Psoas muscle (tissue), 7 donors: ENCODE measurements at regions not wholly inside any gene's neighbourhood (a gene's known extent, or its start where the extent isn't known, plus 50 kb on each side); places are given as distances from the start of the nearest gene placed in this dataset.
"Not testable (repeated sequence)": the region's sequence is repeated elsewhere in the genome, so short reads cannot be mapped to it uniquely, and the experiment has no call there.

Source experiments
- ATAC-seq, 4 donors: fragments of 200-7000 bp; cut with Tn5 transposase; one replicate each; pipeline ENCODE4 v1.9.1; 2020; ENCODE audit warnings: moderate library complexity in 3 of 4, mild to moderate bottlenecking in 2 of 4
- DNase-seq, 2 donors: peaks; one replicate each; pipeline ENCODE4 v3.0.0-alpha.2; 2020
- H3K27ac ChIP-seq: fragments of 200-600 bp; one replicate; pipeline ENCODE4 v1.8.0; 2022
- H3K27me3 ChIP-seq, 3 donors: fragments of 200-600 bp in 1 of 3; one replicate each; pipeline versions ENCODE4 v1.6.1 to v1.8.0; 2013 to 2022; ENCODE audit warnings: low read length in 2 of 3, mild to moderate bottlenecking in 2 of 3, moderate library complexity in 1 of 3; ENCODE audit not compliant: insufficient read depth in 3 of 3
- H3K36me3 ChIP-seq, 2 donors: fragments of 200-600 bp in 1 of 2; one replicate each; pipeline versions ENCODE4 v1.6.1 to v1.8.0; 2013 to 2022; ENCODE audit warnings: low read depth in 1 of 2, mild to moderate bottlenecking in 1 of 2, moderate library complexity in 1 of 2; ENCODE audit not compliant: insufficient read depth in 1 of 2
- H3K4me1 ChIP-seq: fragments of 200-600 bp; one replicate; pipeline ENCODE4 v1.8.0; 2022
- H3K4me3 ChIP-seq: fragments of 200-600 bp; one replicate; pipeline ENCODE4 v1.8.0; 2022; ENCODE audit warnings: mild to moderate bottlenecking
- H3K9me3 ChIP-seq: fragments of 200-600 bp; one replicate; pipeline ENCODE4 v1.8.0; 2022
- WGBS, 3 donors: extraction: QIAGEN DNeasy Blood & Tissue Kit; methylation state at CpG; one replicate each; pipeline versions ENCODE4 v1.1.6 to v1.1.7; 2013; 5-methylcytosine and 5-hydroxymethylcytosine counted together
- intact Hi-C, 2 donors: fragments of 100-400 bp; cut with DNase I; formaldehyde crosslinking; loops; one replicate each; pipeline versions ENCODE4 v1.11.0 to v1.14.2; 2022
- TF ChIP-seq, protein P1 (sequence below): fragments of 200-600 bp; IDR thresholded peaks from one replicate; pipeline ENCODE4 v1.8.0; 2022; ENCODE audit warnings: antibody characterized with exemption
- donor health status: healthy with polysubstance abuse.
- donor health status: DM: no; HTN: no; CAD: no; lungs with moderate emphysema.
- donor health status: Bipolar disorder and iron deficiency.
- donor health status: healthy.
- donor health status: DM: yes; HTN: yes; CAD: no.
- donor health status: DM: no; HTN: no; CAD: no.
- donor health status: DM: yes; HTN: yes; CAD: no.

DNA sequence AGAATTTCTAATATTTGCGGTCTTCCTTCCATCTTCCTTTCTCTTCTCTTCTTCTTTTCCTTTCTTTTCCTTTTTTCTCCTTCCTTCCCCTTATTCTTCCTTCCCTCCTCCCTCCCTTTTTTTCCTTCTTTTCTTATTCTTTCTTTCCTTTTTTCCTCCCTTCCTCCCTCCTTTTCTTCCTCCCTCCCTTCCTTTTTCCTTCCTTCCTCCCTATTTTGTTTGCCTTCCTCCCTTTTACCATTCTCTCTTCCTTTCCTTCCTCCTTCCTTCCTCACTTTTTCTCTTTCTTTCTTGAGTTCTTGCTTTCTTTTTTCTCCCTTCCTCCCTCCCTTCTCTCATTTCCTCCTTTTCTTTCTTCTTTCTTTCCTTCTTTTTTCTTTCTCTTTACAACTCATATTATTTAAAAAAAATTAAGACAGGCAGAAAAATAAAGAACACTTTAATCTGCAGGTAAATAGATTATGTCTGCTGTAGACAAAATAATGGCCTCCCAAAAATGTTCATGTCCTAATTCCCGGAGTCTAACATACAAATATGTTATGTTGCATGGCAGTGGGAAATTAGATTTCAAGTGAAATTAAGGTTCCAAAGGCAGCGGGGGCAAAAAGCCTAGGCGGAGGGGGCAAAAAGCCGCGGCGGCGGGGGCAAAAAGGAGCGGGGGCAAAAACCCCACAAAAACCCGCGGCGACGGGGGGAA is 152.4 kb downstream of the ANKRD30BL start:
- 12 to 13% (median 13%) methylated on average over 13 of the region's 13 CpGs for WGBS, 3 donors
- H3K27me3 ChIP-seq: peaks cover 0 to 22% (median 9%) of the 10 kb centered on the region in 3 donors
- intact Hi-C loops: no loop called here

DNA sequence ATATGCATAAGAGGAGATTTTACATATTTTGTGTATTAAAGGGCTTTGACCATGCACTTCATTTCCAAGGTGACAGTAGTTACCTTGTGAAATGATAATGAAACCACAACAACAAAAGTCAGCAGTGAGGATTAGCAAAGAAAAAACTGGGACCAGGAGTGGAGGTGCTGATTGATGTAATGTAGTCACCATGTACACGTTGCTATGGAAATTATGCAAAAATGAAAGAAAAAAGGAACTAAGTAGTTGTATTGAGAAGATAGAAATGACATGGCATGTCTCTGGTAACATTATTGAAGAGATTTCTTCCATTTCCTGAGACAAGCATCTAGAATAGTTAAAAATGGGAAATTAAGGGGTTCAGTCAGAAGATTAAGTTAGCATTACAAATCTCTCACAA is 171.0 kb downstream of the ANKRD30BL start:
- intact Hi-C loops, H3K36me3 ChIP-seq, ATAC-seq, H3K27ac ChIP-seq, DNase-seq, H3K4me1 ChIP-seq, H3K27me3 ChIP-seq, H3K9me3 ChIP-seq, H3K4me3 ChIP-seq: not testable (repeated sequence)
- WGBS, 3 donors: 17 to 88% (median 35%) methylated on average over 1 of the region's 1 CpG

More for the DNA sequence above, 152.4 kb downstream of the ANKRD30BL start:
- TF ChIP-seq, protein P1, sequence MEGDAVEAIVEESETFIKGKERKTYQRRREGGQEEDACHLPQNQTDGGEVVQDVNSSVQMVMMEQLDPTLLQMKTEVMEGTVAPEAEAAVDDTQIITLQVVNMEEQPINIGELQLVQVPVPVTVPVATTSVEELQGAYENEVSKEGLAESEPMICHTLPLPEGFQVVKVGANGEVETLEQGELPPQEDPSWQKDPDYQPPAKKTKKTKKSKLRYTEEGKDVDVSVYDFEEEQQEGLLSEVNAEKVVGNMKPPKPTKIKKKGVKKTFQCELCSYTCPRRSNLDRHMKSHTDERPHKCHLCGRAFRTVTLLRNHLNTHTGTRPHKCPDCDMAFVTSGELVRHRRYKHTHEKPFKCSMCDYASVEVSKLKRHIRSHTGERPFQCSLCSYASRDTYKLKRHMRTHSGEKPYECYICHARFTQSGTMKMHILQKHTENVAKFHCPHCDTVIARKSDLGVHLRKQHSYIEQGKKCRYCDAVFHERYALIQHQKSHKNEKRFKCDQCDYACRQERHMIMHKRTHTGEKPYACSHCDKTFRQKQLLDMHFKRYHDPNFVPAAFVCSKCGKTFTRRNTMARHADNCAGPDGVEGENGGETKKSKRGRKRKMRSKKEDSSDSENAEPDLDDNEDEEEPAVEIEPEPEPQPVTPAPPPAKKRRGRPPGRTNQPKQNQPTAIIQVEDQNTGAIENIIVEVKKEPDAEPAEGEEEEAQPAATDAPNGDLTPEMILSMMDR: no peak
- Histone ChIP-seq H3K4me1 (no peaks in the 10 kb centered on the region), H3K36me3 (no peaks in the 10 kb centered on the region), H3K9me3 (peaks cover 3% of the 10 kb centered on the region), H3K27ac (no peak overlapping the region), H3K4me3 (peak overlapping the region; percentile 48)
- DNase-seq (no peak), ATAC-seq (no peak)

- intact Hi-C loops, H3K4me3 ChIP-seq, H3K27ac ChIP-seq, H3K9me3 ChIP-seq, H3K27me3 ChIP-seq, DNase-seq, H3K36me3 ChIP-seq, ATAC-seq, H3K4me1 ChIP-seq: not testable (repeated sequence)
- WGBS, 3 donors: 65 to 76% (median 72%) methylated on average over 10 of the region's 10 CpGs
Measured at GRCh38 chr2:131966671-131967070, 195.1 kb downstream of the ANKRD30BL start.

- H3K9me3 ChIP-seq: no peaks in the 10 kb centered on the region
- 90 to 94% (median 94%) methylated on average over 26 to 32 of the region's 32 CpGs for WGBS, 3 donors
- no peaks in the 10 kb centered on the region for H3K27me3 ChIP-seq
- TF ChIP-seq, protein P1: no peak
- intact Hi-C loops: no loop called here
- H3K4me1 ChIP-seq: no peaks in the 10 kb centered on the region
- H3K4me3 ChIP-seq: no peak overlapping the region
- ATAC-seq: no peak
- H3K27ac ChIP-seq: no peak overlapping the region
- no peak for DNase-seq
- H3K36me3 ChIP-seq: no peaks in the 10 kb centered on the region
Measured at GRCh38 chr2:131966256-131966655, 195.5 kb downstream of the ANKRD30BL start.

GRCh38 chr2:131958019-131958609 is 203.6 kb downstream of the ANKRD30BL start:
- H3K27ac ChIP-seq, ATAC-seq, H3K36me3 ChIP-seq, DNase-seq, H3K4me1 ChIP-seq, H3K9me3 ChIP-seq, H3K4me3 ChIP-seq, intact Hi-C loops, H3K27me3 ChIP-seq: not testable (repeated sequence)
- WGBS, 3 donors: 40 to 62% (median 62%) methylated on average over 2 of the region's 2 CpGs

DNA sequence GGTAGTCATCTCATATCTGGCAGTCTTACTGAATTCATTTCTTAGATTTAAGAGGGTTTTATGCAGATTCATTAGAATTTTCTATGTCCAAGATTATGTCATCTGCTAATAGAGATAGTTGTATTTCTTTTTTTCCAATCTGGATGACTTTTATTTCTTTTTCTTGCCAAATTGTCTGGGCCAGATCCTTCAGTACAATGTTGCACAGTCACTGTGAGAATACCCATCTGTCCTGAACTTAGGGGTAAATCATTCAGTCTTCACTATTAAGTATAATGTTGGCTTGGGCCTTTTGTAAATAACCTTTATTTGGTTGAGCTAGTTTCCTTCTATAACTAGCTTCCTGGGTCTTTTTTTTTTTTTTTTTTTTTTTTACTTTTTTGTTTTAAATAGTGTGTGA is 213.1 kb downstream of the ANKRD30BL start:
- H3K4me1 ChIP-seq, H3K9me3 ChIP-seq, intact Hi-C loops, H3K27me3 ChIP-seq, DNase-seq, H3K4me3 ChIP-seq, ATAC-seq, H3K27ac ChIP-seq, H3K36me3 ChIP-seq: not testable (repeated sequence)

DNA sequence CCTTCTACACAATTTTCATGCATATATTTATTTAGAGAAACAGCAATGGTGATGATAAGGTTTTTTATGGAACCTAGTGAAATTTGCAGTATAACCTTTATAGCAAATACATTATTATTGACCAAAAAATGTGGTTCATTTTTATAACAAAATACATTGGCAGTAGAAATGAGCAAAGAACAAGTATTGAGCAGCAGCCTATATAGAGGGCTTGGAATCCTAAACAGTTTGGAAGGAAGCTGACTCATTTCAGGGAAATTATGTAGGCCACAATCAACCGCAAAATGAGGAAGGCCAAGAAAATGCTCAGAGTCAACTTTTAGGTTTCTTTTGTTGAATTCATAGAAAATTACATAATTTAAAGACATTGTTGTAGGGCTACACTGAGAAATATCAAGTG is 238.5 kb downstream of the ANKRD30BL start:
- H3K9me3 ChIP-seq, intact Hi-C loops, DNase-seq, H3K4me1 ChIP-seq, H3K4me3 ChIP-seq, ATAC-seq, H3K27ac ChIP-seq, H3K27me3 ChIP-seq, H3K36me3 ChIP-seq: not testable (repeated sequence)
- 55 to 84% (median 59%) methylated on average over 1 of the region's 1 CpG for WGBS, 3 donors

- intact Hi-C loops, H3K4me1 ChIP-seq: not testable (repeated sequence)
Measured at GRCh38 chr2:131922854-131923253, 238.9 kb downstream of the ANKRD30BL start.

More at GRCh38 chr2:131922854-131923253, 238.9 kb downstream of the ANKRD30BL start:
- not testable (repeated sequence) for H3K27me3 ChIP-seq, DNase-seq, H3K27ac ChIP-seq, H3K36me3 ChIP-seq, ATAC-seq, H3K9me3 ChIP-seq, H3K4me3 ChIP-seq
- 71 to 85% (median 74%) methylated on average over 2 of the region's 2 CpGs for WGBS, 3 donors
